ENCODE measurements at regions not wholly inside any gene's neighbourhood (a gene's known extent, or its start where the extent isn't known, plus 50 kb on each side); places are given as distances from the start of the nearest gene placed in this dataset.

DNA sequence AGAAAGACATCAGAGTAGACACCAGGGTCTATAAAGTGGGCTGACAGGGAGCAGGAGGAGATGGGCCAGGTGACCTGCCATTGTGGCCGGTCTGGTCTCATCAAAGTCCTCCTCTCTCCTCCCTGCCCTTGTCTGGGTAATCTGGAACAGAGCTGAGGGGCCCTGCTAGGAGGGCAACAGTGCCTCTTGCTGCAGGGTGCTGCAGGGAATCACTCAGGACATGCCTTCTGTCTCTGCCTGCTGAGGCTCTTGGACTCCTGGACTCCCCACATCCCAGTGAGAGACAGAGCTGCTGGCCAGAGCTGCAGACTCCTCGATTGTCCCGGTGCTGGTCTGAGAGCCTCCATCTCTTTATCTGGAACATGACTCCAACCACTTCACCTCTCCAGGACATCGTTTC is 366.1 kb upstream of the DUSP10 start:
- H3K36me3 Mint-ChIP-seq (ENCODE audit: unreplicated experiment), result no peaks in the 10 kb centered on the region
- no peaks in the 10 kb centered on the region for H3K9me3 Mint-ChIP-seq (ENCODE audit: unreplicated experiment)
- TF ChIP-seq CTCF (IDR thresholded peaks at IDR 0.05; ENCODE audit: partially characterized antibody, unreplicated experiment), result no peak
- H3K4me3 Mint-ChIP-seq (ENCODE audit: unreplicated experiment), result no peak overlapping the region
- H3K27me3 Mint-ChIP-seq (ENCODE audit: unreplicated experiment), result peaks cover 1% of the 10 kb centered on the region
- no peak for DNase-seq
- H3K4me1 Mint-ChIP-seq (ENCODE audit: low read depth, unreplicated experiment), result no peaks in the 10 kb centered on the region
- H3K27ac Mint-ChIP-seq (ENCODE audit: unreplicated experiment), result no peak overlapping the region

GRCh38 chr1:222107267-222107666 is 365.4 kb upstream of the DUSP10 start:
- no peak for TF ChIP-seq CTCF (IDR thresholded peaks at IDR 0.05; ENCODE audit: partially characterized antibody, unreplicated experiment)
- no peak overlapping the region for H3K27ac Mint-ChIP-seq (ENCODE audit: unreplicated experiment)
- DNase-seq, result no peak

DNA sequence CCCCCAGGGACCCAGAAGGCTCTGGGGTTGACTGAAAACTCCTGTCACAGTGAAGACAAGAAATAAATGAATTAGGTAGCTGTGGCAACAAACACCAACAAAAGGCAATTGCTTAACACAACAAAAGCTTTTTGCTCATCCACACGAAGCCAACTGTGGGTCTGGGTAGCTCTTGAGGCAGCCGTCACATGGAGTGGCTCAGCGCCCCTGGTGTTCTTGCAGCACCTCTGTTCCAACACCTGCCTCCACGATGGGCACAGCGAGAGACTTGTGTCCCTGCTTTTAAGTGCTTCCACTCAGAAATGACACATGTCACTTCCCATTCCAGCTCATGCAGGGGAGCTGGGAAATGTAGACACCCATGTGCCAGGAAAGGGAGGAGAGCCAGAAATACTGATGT is 364.5 kb upstream of the DUSP10 start:
- Mint-ChIP-seq H3K4me1 (ENCODE audit: low read depth, unreplicated experiment) (no peaks in the 10 kb centered on the region), H3K9me3 (ENCODE audit: unreplicated experiment) (no peaks in the 10 kb centered on the region), H3K27me3 (ENCODE audit: unreplicated experiment) (peaks cover 1% of the 10 kb centered on the region), H3K27ac (ENCODE audit: unreplicated experiment) (no peak overlapping the region), H3K4me3 (ENCODE audit: unreplicated experiment) (no peak overlapping the region), H3K36me3 (ENCODE audit: unreplicated experiment) (no peaks in the 10 kb centered on the region)
- no peak for TF ChIP-seq CTCF (IDR thresholded peaks at IDR 0.05; ENCODE audit: partially characterized antibody, unreplicated experiment)
- DNase-seq, result no peak

More at GRCh38 chr1:222107267-222107666, 365.4 kb upstream of the DUSP10 start:
- Mint-ChIP-seq H3K9me3 (ENCODE audit: unreplicated experiment) (no peaks in the 10 kb centered on the region), H3K4me1 (ENCODE audit: low read depth, unreplicated experiment) (no peaks in the 10 kb centered on the region), H3K36me3 (ENCODE audit: unreplicated experiment) (no peaks in the 10 kb centered on the region), H3K4me3 (ENCODE audit: unreplicated experiment) (no peak overlapping the region), H3K27me3 (ENCODE audit: unreplicated experiment) (peaks cover 1% of the 10 kb centered on the region)

GRCh38 chr1:222105861-222106260 is 364.0 kb upstream of the DUSP10 start:
- no peak overlapping the region for H3K27ac Mint-ChIP-seq (ENCODE audit: unreplicated experiment)
- H3K9me3 Mint-ChIP-seq (ENCODE audit: unreplicated experiment), result peaks cover 2% of the 10 kb centered on the region
- no peaks in the 10 kb centered on the region for H3K4me1 Mint-ChIP-seq (ENCODE audit: low read depth, unreplicated experiment)
- no peak for TF ChIP-seq CTCF (IDR thresholded peaks at IDR 0.05; ENCODE audit: partially characterized antibody, unreplicated experiment)
- no peak overlapping the region for H3K4me3 Mint-ChIP-seq (ENCODE audit: unreplicated experiment)
- H3K36me3 Mint-ChIP-seq (ENCODE audit: unreplicated experiment), result no peaks in the 10 kb centered on the region
- peaks cover 1% of the 10 kb centered on the region for H3K27me3 Mint-ChIP-seq (ENCODE audit: unreplicated experiment)
- no peak for DNase-seq

- DNase-seq, result no peak
- Mint-ChIP-seq H3K27me3 (ENCODE audit: unreplicated experiment) (peaks cover 1% of the 10 kb centered on the region), H3K9me3 (ENCODE audit: unreplicated experiment) (peaks cover 2% of the 10 kb centered on the region), H3K4me3 (ENCODE audit: unreplicated experiment) (no peak overlapping the region), H3K4me1 (ENCODE audit: low read depth, unreplicated experiment) (no peaks in the 10 kb centered on the region), H3K36me3 (ENCODE audit: unreplicated experiment) (no peaks in the 10 kb centered on the region), H3K27ac (ENCODE audit: unreplicated experiment) (no peak overlapping the region)
- TF ChIP-seq CTCF (IDR thresholded peaks at IDR 0.05; ENCODE audit: partially characterized antibody, unreplicated experiment), result no peak
Observed at GRCh38 chr1:222105393-222105737, 363.5 kb upstream of the DUSP10 start.
